Mesendoderm (in vitro differentiated cells): ENCODE measurements at regions not wholly inside any gene's neighbourhood (a gene's known extent, or its start where the extent isn't known, plus 50 kb on each side); places are given as distances from the start of the nearest gene placed in this dataset.

ENCODE experiments used
- DNase-seq: peaks from one replicate; pipeline ENCODE4 v3.0.0; 2013
- H2AK5ac ChIP-seq: 2 replicates; pipeline ENCODE4 v1.6.1; 2013; ENCODE audit warnings: low read length, inconsistent platforms
- H2BK120ac ChIP-seq: 2 replicates; pipeline ENCODE4 v1.6.1; 2013; ENCODE audit warnings: low read depth, mild to moderate bottlenecking, low read length, moderate library complexity, mixed read lengths
- H2BK15ac ChIP-seq: replicated peaks from 2 replicates; pipeline ENCODE4 v1.6.1; 2013; ENCODE audit warnings: low read depth, mild to moderate bottlenecking, moderate library complexity
- H2BK5ac ChIP-seq: 2 replicates; pipeline ENCODE4 v1.6.1; 2013; ENCODE audit warnings: low read length, inconsistent platforms
- H3K18ac ChIP-seq: 2 replicates; pipeline ENCODE4 v1.6.1; 2013; ENCODE audit warnings: mild to moderate bottlenecking, low read length, mixed read lengths
- H3K23ac ChIP-seq: one replicate; pipeline ENCODE4 v1.6.1; 2013; ENCODE audit warnings: low read length
- H3K27ac ChIP-seq: 2 replicates; pipeline ENCODE4 v1.5.1; 2013; ENCODE audit warnings: low read depth, mild to moderate bottlenecking, inconsistent platforms, low read length, moderate library complexity
- H3K27me3 ChIP-seq: 2 replicates; pipeline ENCODE4 v1.6.1; 2013; ENCODE audit warnings: low read length, control low read depth, mild to moderate bottlenecking, inconsistent platforms; ENCODE audit not compliant: insufficient read depth, poor library complexity
- H3K36me3 ChIP-seq: 2 replicates; pipeline ENCODE4 v1.6.1; 2013; ENCODE audit warnings: low read length, inconsistent platforms; ENCODE audit not compliant: control insufficient read depth, insufficient read depth
- H3K4ac ChIP-seq: one replicate; pipeline ENCODE4 v1.6.1; 2013; ENCODE audit warnings: low read depth, mild to moderate bottlenecking, low read length, moderate library complexity
- H3K4me1 ChIP-seq: 2 replicates; pipeline ENCODE4 v1.6.1; 2013; ENCODE audit warnings: low read depth, low read length, inconsistent platforms; ENCODE audit not compliant: control insufficient read depth
- H3K4me2 ChIP-seq: 2 replicates; pipeline ENCODE4 v1.6.1; 2013; ENCODE audit warnings: low read length
- H3K4me3 ChIP-seq: 2 replicates; pipeline ENCODE4 v1.5.1; 2013; ENCODE audit warnings: mild to moderate bottlenecking, low read length
- H3K56ac ChIP-seq: one replicate; pipeline ENCODE4 v1.6.1; 2013; ENCODE audit warnings: low read length
- H3K79me1 ChIP-seq: 2 replicates; pipeline ENCODE4 v1.6.1; 2013; ENCODE audit warnings: low read length, inconsistent platforms
- H3K79me2 ChIP-seq: 2 replicates; pipeline ENCODE4 v1.6.1; 2013; ENCODE audit warnings: mild to moderate bottlenecking, low read length; ENCODE audit not compliant: control insufficient read depth, insufficient read depth
- H3K9ac ChIP-seq: 2 replicates; pipeline ENCODE4 v1.6.1; 2013; ENCODE audit warnings: low read length, inconsistent platforms
- H4K5ac ChIP-seq: one replicate; pipeline ENCODE4 v1.6.1; 2013; ENCODE audit warnings: low read length
- H4K8ac ChIP-seq: one replicate; pipeline ENCODE4 v1.6.1; 2013; ENCODE audit warnings: low read depth, mild to moderate bottlenecking, control low read depth, low read length, moderate library complexity
- WGBS: extraction: QIAGEN DNeasy Blood & Tissue Kit; methylation state at CpG from one replicate; pipeline ENCODE4 v1.1.7; 2013; ENCODE audit warnings: low lambda C conversion rate, missing lambda C conversion rate; ENCODE audit not compliant: insufficient coverage; ENCODE audit errors: extremely low coverage; 5-methylcytosine and 5-hydroxymethylcytosine counted together

DNA sequence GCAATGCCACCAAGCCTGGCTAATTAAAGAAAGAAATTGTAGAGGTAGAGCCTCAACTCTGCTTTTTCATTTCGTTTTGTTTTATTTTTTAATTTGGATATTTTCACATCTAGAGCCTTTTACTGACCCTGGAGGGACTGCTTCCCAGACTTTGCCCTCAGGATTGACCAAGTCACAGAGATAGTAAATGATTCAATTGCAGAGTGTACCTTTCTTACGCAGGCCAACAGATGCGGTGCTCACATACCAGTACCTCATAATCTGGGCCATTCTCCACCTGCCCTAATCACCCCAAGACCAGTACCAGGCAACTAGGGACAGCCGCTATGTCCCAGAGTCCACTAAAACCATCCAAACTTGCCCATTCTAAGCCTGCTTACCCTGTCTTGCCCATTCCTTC, 110.8 kb downstream of the DDX1 start:
- Histone ChIP-seq H3K4me1 (no peaks in the 10 kb centered on the region), H3K27ac (no peak overlapping the region), H3K23ac (no peak overlapping the region), H3K9ac (no peak overlapping the region), H2BK5ac (no peak overlapping the region), H3K18ac (no peak overlapping the region), H3K79me2 (no peaks in the 10 kb centered on the region), H3K56ac (no peak overlapping the region), H3K4ac (no peak overlapping the region), H3K79me1 (no peaks in the 10 kb centered on the region), H2AK5ac (no peak overlapping the region), H3K4me3 (no peak overlapping the region), H3K4me2 (no peak overlapping the region), H3K27me3 (no peaks in the 10 kb centered on the region), H3K36me3 (no peaks in the 10 kb centered on the region), H2BK15ac (no peak overlapping the region), H4K8ac (no peak overlapping the region), H2BK120ac (no peak overlapping the region), H4K5ac (no peak overlapping the region)
- WGBS = no CpG with 5 or more reads among the region's 4 CpGs
- DNase-seq = no peak

GRCh38 chr2:15703365-15703869, 111.7 kb downstream of the DDX1 start:
- DNase-seq = no peak
- H3K4me2 ChIP-seq = no peak overlapping the region
- WGBS = no CpG with 5 or more reads among the region's 1 CpG
- no peaks in the 10 kb centered on the region for H3K27me3 ChIP-seq
- no peak overlapping the region for H3K4ac ChIP-seq
- H3K9ac ChIP-seq = no peak overlapping the region
- no peaks in the 10 kb centered on the region for H3K4me1 ChIP-seq
- no peak overlapping the region for H4K8ac ChIP-seq
- H3K79me2 ChIP-seq = no peaks in the 10 kb centered on the region
- no peak overlapping the region for H3K23ac ChIP-seq
- no peak overlapping the region for H4K5ac ChIP-seq
- no peak overlapping the region for H3K18ac ChIP-seq
- H3K4me3 ChIP-seq = no peak overlapping the region
- no peak overlapping the region for H2AK5ac ChIP-seq
- no peak overlapping the region for H2BK5ac ChIP-seq
- no peak overlapping the region for H2BK15ac ChIP-seq
- no peaks in the 10 kb centered on the region for H3K79me1 ChIP-seq
- H3K27ac ChIP-seq = no peak overlapping the region
- no peaks in the 10 kb centered on the region for H3K36me3 ChIP-seq
- no peak overlapping the region for H3K56ac ChIP-seq
- no peak overlapping the region for H2BK120ac ChIP-seq

DNA sequence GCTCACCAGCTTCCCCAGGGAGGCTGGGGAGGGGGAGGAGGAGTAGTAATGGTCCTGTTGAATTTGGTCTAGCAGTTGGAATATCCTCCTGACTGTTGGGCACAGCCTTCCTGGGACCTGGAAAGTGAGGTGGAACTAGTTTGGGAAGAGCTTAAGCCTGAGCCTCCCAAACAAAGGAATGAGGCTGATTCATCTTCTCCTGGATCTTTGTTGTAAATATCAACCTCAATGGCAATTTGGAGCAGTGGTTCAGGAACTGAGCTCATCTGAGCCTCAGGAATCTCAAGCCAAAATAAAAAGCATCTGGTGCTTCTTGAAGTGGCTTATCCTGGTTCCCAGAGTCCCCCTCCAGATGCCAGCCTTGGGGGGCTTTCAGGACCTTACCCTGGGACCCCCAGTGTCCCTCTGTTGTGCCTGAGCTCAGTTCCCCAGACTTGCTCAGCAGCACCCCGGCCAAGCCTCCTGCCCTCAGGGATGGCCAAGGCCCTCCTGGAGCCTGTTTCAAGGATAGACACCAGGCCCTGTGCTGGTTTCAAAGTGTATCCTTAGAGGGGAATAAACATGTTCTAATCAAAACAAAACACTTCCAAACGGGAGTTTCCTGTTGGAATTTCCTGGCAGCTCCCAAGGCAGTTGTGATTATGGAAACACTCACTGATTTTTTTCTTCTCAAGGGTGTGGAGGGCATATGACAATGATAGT, 112.6 kb downstream of the DDX1 start:
- Histone ChIP-seq H3K4me1 (no peaks in the 10 kb centered on the region), H2BK120ac (no peak overlapping the region), H3K36me3 (no peaks in the 10 kb centered on the region), H2BK15ac (no peak overlapping the region), H3K18ac (no peak overlapping the region), H4K8ac (no peak overlapping the region), H3K56ac (no peak overlapping the region), H2AK5ac (no peak overlapping the region), H4K5ac (no peak overlapping the region), H2BK5ac (no peak overlapping the region), H3K27ac (peak overlapping the region; percentile 36), H3K27me3 (no peaks in the 10 kb centered on the region), H3K4me2 (no peak overlapping the region), H3K9ac (no peak overlapping the region), H3K4ac (no peak overlapping the region), H3K79me1 (no peaks in the 10 kb centered on the region), H3K23ac (no peak overlapping the region), H3K79me2 (no peaks in the 10 kb centered on the region), H3K4me3 (no peak overlapping the region)
- DNase-seq = no peak
- WGBS = no CpG with 5 or more reads among the region's 2 CpGs

GRCh38 chr2:15704788-15705115, 113.1 kb downstream of the DDX1 start:
- Histone ChIP-seq H3K23ac (no peak overlapping the region), H3K56ac (no peak overlapping the region)
- WGBS = no CpG with 5 or more reads among the region's 1 CpG

GRCh38 chr2:15705310-15705709, 113.6 kb downstream of the DDX1 start:
- H3K4me2 ChIP-seq = no peak overlapping the region
- no CpG with 5 or more reads among the region's 6 CpGs for WGBS
- H3K27me3 ChIP-seq = no peaks in the 10 kb centered on the region
- no peaks in the 10 kb centered on the region for H3K36me3 ChIP-seq
- H3K56ac ChIP-seq = no peak overlapping the region
- H3K4ac ChIP-seq = no peak overlapping the region
- H2BK15ac ChIP-seq = no peak overlapping the region
- H3K18ac ChIP-seq = no peak overlapping the region
- H2AK5ac ChIP-seq = no peak overlapping the region
- no peaks in the 10 kb centered on the region for H3K79me1 ChIP-seq
- H3K23ac ChIP-seq = no peak overlapping the region
- no peak overlapping the region for H2BK5ac ChIP-seq
- no peaks in the 10 kb centered on the region for H3K79me2 ChIP-seq
- H3K27ac ChIP-seq = no peak overlapping the region
- no peak overlapping the region for H4K8ac ChIP-seq
- no peak overlapping the region for H3K9ac ChIP-seq
- H3K4me1 ChIP-seq = no peaks in the 10 kb centered on the region
- no peak overlapping the region for H4K5ac ChIP-seq
- no peak for DNase-seq
- no peak overlapping the region for H3K4me3 ChIP-seq
- H2BK120ac ChIP-seq = no peak overlapping the region

More at GRCh38 chr2:15704788-15705115, 113.1 kb downstream of the DDX1 start:
- Histone ChIP-seq H3K4me3 (no peak overlapping the region), H3K36me3 (no peaks in the 10 kb centered on the region), H3K27ac (no peak overlapping the region), H3K9ac (no peak overlapping the region), H4K8ac (no peak overlapping the region), H2BK120ac (no peak overlapping the region), H3K4me2 (no peak overlapping the region), H2BK5ac (no peak overlapping the region), H3K79me2 (no peaks in the 10 kb centered on the region), H3K18ac (no peak overlapping the region), H3K4me1 (no peaks in the 10 kb centered on the region), H2BK15ac (no peak overlapping the region), H3K27me3 (no peaks in the 10 kb centered on the region), H4K5ac (no peak overlapping the region), H3K4ac (no peak overlapping the region), H3K79me1 (no peaks in the 10 kb centered on the region), H2AK5ac (no peak overlapping the region)
- DNase-seq = no peak

DNA sequence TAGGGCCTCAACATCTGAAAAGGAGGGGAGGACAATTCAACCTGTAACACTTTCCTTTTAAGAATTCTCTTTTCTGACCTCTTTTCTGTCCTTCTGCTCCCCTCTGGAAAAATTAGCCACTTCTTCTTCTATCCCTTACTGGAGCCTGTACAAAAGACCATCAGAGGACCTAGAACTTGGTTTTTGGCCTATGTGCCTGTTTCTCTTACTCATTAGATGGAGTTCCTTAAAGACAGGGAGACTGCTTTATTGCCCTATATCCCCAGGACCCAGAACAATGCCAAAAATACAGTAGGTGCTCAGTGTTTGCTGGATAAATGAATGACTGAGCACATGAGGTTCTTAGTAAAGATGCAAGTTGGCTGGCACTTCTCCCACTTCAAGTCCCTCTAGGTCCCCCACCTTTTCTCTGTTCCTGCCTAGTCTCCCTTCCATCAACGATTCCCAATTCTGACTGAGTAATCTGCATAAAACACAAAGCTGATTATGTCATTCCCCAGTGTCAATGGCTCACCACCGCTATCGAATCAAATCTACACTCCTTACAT, 114.2 kb downstream of the DDX1 start:
- WGBS = no CpG with 5 or more reads among the region's 3 CpGs
- Histone ChIP-seq H4K5ac (no peak overlapping the region), H2BK15ac (no peak overlapping the region), H3K79me1 (no peaks in the 10 kb centered on the region), H2BK120ac (no peak overlapping the region), H2AK5ac (no peak overlapping the region), H3K79me2 (no peaks in the 10 kb centered on the region), H3K4me3 (no peak overlapping the region), H2BK5ac (no peak overlapping the region), H3K4me2 (no peak overlapping the region), H3K18ac (no peak overlapping the region), H3K36me3 (no peaks in the 10 kb centered on the region), H3K4ac (no peak overlapping the region), H3K9ac (no peak overlapping the region), H3K27me3 (no peaks in the 10 kb centered on the region), H3K27ac (no peak overlapping the region), H3K56ac (no peak overlapping the region), H4K8ac (no peak overlapping the region), H3K23ac (no peak overlapping the region), H3K4me1 (no peaks in the 10 kb centered on the region)
- no peak for DNase-seq
